OCI-LY3 (cell line): ENCODE measurements at regions not wholly inside any gene's neighbourhood (a gene's known extent, or its start where the extent isn't known, plus 50 kb on each side); places are given as distances from the start of the nearest gene placed in this dataset.

ENCODE experiments used
- H2AFZ ChIP-seq: fragments of 200-600, 300-600 bp; shearing (Covaris generic); 2 replicates; pipeline ENCODE4 v1.6.0; 2014; ENCODE audit warnings: antibody characterized with exemption, low read depth, low read length
- H3K27ac ChIP-seq: fragments of 200-600, 300-600 bp; sonication (generic); 2 replicates; pipeline ENCODE4 v1.5.1; 2014; ENCODE audit warnings: mild to moderate bottlenecking, low read length, moderate library complexity, mixed read lengths
- H3K27me3 ChIP-seq: fragments of 200-600, 300-600 bp; sonication (generic); 2 replicates; pipeline ENCODE4 v1.6.1; 2014; ENCODE audit warnings: low read depth, low read length, mixed read lengths
- H3K36me3 ChIP-seq: fragments of 200-600, 300-600 bp; sonication (generic); replicated peaks from 2 replicates; pipeline ENCODE3; 2014; ENCODE audit warnings: low read depth, low read length, mixed read lengths
- H3K4me1 ChIP-seq: fragments of 300-600, 200-600 bp; sonication (generic); 2 replicates; pipeline ENCODE4 v1.6.1; 2014; ENCODE audit warnings: low read length, mixed read lengths
- H3K4me2 ChIP-seq: fragments of 200-600, 300-600 bp; sonication (generic); 2 replicates; pipeline ENCODE4 v1.6.1; 2014; ENCODE audit warnings: low read length, mixed read lengths
- H3K4me3 ChIP-seq: fragments of 300-600, 200-600 bp; sonication (generic); 2 replicates; pipeline ENCODE4 v1.5.1; 2014; ENCODE audit warnings: antibody characterized with exemption, mild to moderate bottlenecking, low read length, moderate library complexity
- H3K79me2 ChIP-seq: fragments of 300-600, 200-600 bp; shearing (Covaris generic); 2 replicates; pipeline ENCODE4 v1.6.1; 2014; ENCODE audit warnings: mild to moderate bottlenecking, low read length, mixed read lengths
- H3K9ac ChIP-seq: fragments of 300-600, 200-600 bp; shearing (Covaris generic); 2 replicates; pipeline ENCODE4 v1.6.0; 2014; ENCODE audit warnings: mild to moderate bottlenecking, low read length, moderate library complexity
- H3K9me3 ChIP-seq: fragments of 200-600, 300-600 bp; shearing (Covaris generic); 2 replicates; pipeline ENCODE4 v1.6.1; 2014; ENCODE audit warnings: low read length, mixed read lengths; ENCODE audit not compliant: insufficient read depth
- H4K20me1 ChIP-seq: fragments of 200-600, 300-600 bp; sonication (generic); 2 replicates; pipeline ENCODE4 v1.6.1; 2016; ENCODE audit warnings: low read length, mixed read lengths; ENCODE audit not compliant: insufficient read depth
- CTCF ChIP-seq: fragments of 200-600, 300-600 bp; sonication (generic); IDR thresholded peaks from 2 replicates; pipeline ENCODE4 v1.5.1; 2014; ENCODE audit warnings: antibody characterized with exemption, low read length, low read depth
- EZH2phosphoT487 ChIP-seq: fragments of 200-600 bp; shearing (Covaris generic); IDR thresholded peaks from 2 replicates; pipeline ENCODE4 v1.6.1; 2018; ENCODE audit warnings: antibody characterized with exemption, mixed run types, low read depth

GRCh38 chr5:17037751-17038150 is 101.7 kb upstream of the MYO10 start:
- TF ChIP-seq EZH2phosphoT487 (no peak), CTCF (no peak)
- no peaks in the 10 kb centered on the region for H3K36me3 ChIP-seq
- no peak overlapping the region for H3K4me2 ChIP-seq
- no peaks in the 10 kb centered on the region for H3K9me3 ChIP-seq
- no peak overlapping the region for H2AFZ ChIP-seq
- no peak overlapping the region for H3K9ac ChIP-seq
- no peak overlapping the region for H3K4me3 ChIP-seq
- H3K4me1 ChIP-seq = no peaks in the 10 kb centered on the region
- H4K20me1 ChIP-seq = no peaks in the 10 kb centered on the region
- H3K27ac ChIP-seq = no peak overlapping the region
- no peaks in the 10 kb centered on the region for H3K27me3 ChIP-seq
- no peaks in the 10 kb centered on the region for H3K79me2 ChIP-seq

- Histone ChIP-seq H3K79me2 (no peaks in the 10 kb centered on the region), H3K4me3 (no peak overlapping the region), H3K4me1 (no peaks in the 10 kb centered on the region), H3K27me3 (no peaks in the 10 kb centered on the region), H3K9me3 (no peaks in the 10 kb centered on the region), H4K20me1 (no peaks in the 10 kb centered on the region), H2AFZ (no peak overlapping the region), H3K27ac (no peak overlapping the region), H3K36me3 (no peaks in the 10 kb centered on the region), H3K4me2 (no peak overlapping the region), H3K9ac (no peak overlapping the region)
- no peak for TF ChIP-seq EZH2phosphoT487
- TF ChIP-seq CTCF = no peak
These were observed 103.1 kb upstream of the MYO10 start for GRCh38 chr5:17039170-17039569.

DNA sequence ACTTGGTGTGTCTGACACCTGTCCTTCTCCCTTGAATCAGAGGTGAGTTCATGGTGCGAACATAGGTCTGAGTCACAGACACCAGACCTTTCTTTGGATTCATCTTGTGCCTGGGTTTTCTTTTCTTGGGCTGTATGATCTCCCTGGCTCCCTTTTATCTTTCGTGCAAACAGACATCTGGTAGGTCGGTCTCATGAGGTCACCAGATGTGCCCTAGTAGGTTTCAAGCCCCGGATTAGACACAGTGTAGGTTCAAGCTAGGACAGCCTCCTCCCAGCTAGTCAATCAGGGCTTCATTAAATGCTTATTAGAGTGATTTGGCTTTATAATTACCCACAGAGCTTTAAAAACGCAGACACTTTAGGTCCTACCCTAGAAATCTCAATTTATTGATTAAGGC is 106.0 kb upstream of the MYO10 start:
- Histone ChIP-seq H3K9me3 (no peaks in the 10 kb centered on the region), H3K27me3 (no peaks in the 10 kb centered on the region), H3K4me2 (no peak overlapping the region), H4K20me1 (no peaks in the 10 kb centered on the region), H3K4me3 (no peak overlapping the region), H3K9ac (no peak overlapping the region), H3K4me1 (no peaks in the 10 kb centered on the region), H3K36me3 (no peaks in the 10 kb centered on the region), H2AFZ (no peak overlapping the region), H3K79me2 (no peaks in the 10 kb centered on the region), H3K27ac (no peak overlapping the region)
- TF ChIP-seq EZH2phosphoT487 = no peak
- TF ChIP-seq CTCF = no peak

- H3K36me3 ChIP-seq = no peaks in the 10 kb centered on the region
These were observed 110.2 kb upstream of the MYO10 start for GRCh38 chr5:17046320-17046719.

More at GRCh38 chr5:17046320-17046719, 110.2 kb upstream of the MYO10 start:
- Histone ChIP-seq H3K4me1 (no peaks in the 10 kb centered on the region), H4K20me1 (no peaks in the 10 kb centered on the region), H3K79me2 (no peaks in the 10 kb centered on the region), H2AFZ (no peak overlapping the region), H3K9me3 (no peaks in the 10 kb centered on the region), H3K27me3 (no peaks in the 10 kb centered on the region), H3K4me3 (no peak overlapping the region), H3K9ac (no peak overlapping the region), H3K27ac (no peak overlapping the region), H3K4me2 (no peak overlapping the region)
- no peak for TF ChIP-seq CTCF
- no peak for TF ChIP-seq EZH2phosphoT487
